ENCODE measurements at regions not wholly inside any gene's neighbourhood (a gene's known extent, or its start where the extent isn't known, plus 50 kb on each side); places are given as distances from the start of the nearest gene placed in this dataset.

DNA sequence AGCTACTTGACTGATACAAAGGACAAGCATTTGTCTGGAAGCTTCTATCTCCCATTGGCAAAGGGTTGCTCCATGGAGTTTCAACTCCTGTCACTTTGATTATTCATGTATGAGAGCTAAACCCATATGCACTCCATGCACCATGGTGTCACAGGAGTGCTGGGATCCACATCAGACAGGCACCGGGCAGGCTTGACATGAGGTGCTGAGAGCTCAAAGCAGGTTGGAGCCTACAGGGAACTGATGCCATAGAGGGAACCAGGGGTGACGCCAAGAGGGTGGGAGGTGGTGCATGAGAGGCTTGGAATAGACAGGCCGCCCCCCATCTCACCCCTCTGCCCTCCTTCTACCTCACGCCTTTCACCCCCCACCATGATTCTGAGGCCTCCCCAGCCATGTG lies 199.8 kb upstream of the CCDC68 start:
- no peak for TF ChIP-seq POLR2AphosphoS5 (IDR thresholded peaks at IDR 0.05; ENCODE audit: borderline replicate concordance, low read depth, low read length)
- no peak for TF ChIP-seq EZH2 (IDR thresholded peaks at IDR 0.05)
